HCT116 (cell line): ENCODE measurements at regions not wholly inside any gene's neighbourhood (a gene's known extent, or its start where the extent isn't known, plus 50 kb on each side); places are given as distances from the start of the nearest gene placed in this dataset.

Experiments
- ATAC-seq: fragments of 200-7000 bp; cut with Tn5 transposase; 2 replicates; pipeline ENCODE4 v1.9.1; 2020; ENCODE audit warnings: mild to moderate bottlenecking, moderate library complexity
- BruUV-seq: library from RNA; stranded (reverse); fragments of 400-500 nt; replicated peaks from 2 replicates; lab custom pipeline; 2021; lab: Mats Ljungman, UMichigan
- CTCF ChIA-PET: fragments of 300-600 bp; sonication (Branson Sonifier 250); formaldehyde crosslinking; loops from one replicate; lab custom pipeline; 2021; ENCODE audit warnings: antibody characterized with exemption; lab: Charles Lee
- POLR2A ChIA-PET: fragments of 300-600, 350-600 bp; sonication (Branson Sonifier 250); formaldehyde crosslinking; loops from one replicate; lab custom pipeline; 2021; ENCODE audit warnings: antibody characterized with exemption; lab: Charles Lee
- RAD21 ChIA-PET, 2 experiments: fragments of 300-600 bp; sonication (Branson Sonifier 250); formaldehyde crosslinking; loops; one replicate each; lab custom pipeline; 2023; ENCODE audit warnings: low total read pairs in 2 of 2; ENCODE audit not compliant: uncharacterized antibody in 2 of 2, unreplicated experiment in 2 of 2, low non-redundant PET in 1 of 2; lab: Charles Lee
- DNase-seq: peaks from one replicate; pipeline ENCODE4 v3.0.0-alpha.2; 2010; ENCODE audit warnings: low read depth, low spot score
- H2AFZ ChIP-seq: fragments of 200-600 bp; shearing (Covaris generic), sonication (generic); 2 replicates; pipeline ENCODE4 v1.6.1; 2017; ENCODE audit warnings: low read depth, mixed run types, mixed read lengths, antibody characterized with exemption, low read length; ENCODE audit not compliant: poor library complexity, severe bottlenecking
- H3K27ac ChIP-seq: 2 replicates; pipeline ENCODE4 v1.5.1; 2012; ENCODE audit warnings: low read depth, low read length
- H3K27me3 ChIP-seq: fragments of 200-600 bp; sonication (generic); 2 replicates; pipeline ENCODE4 v1.6.1; 2016; ENCODE audit warnings: mixed run types, low read length, mixed read lengths; ENCODE audit not compliant: insufficient read depth
- H3K36me3 ChIP-seq, 2 experiments: fragments of 200-500 bp in 1 of 2; fragments of 200-600 bp in 1 of 2; sonication (Bioruptor generic) in 1 of 2; sonication (generic) in 1 of 2; 2 replicates each; pipeline versions ENCODE4 v1.5.1 to v1.6.1; 2014 to 2016; ENCODE audit warnings: low read length in 2 of 2, inconsistent platforms in 1 of 2, mixed read lengths in 1 of 2, mixed run types in 1 of 2; ENCODE audit not compliant: insufficient read depth in 2 of 2, control insufficient read depth in 1 of 2
- H3K4me1 ChIP-seq, 2 experiments: fragments of 200-600 bp in 1 of 2; sonication (generic) in 1 of 2; 2 replicates each; pipeline versions ENCODE4 v1.5.1 to v1.6.1; 2012 to 2017; ENCODE audit warnings: low read length in 2 of 2, inconsistent platforms in 1 of 2, mild to moderate bottlenecking in 1 of 2, mixed read lengths in 1 of 2, mixed run types in 1 of 2, moderate library complexity in 1 of 2; ENCODE audit not compliant: insufficient read depth in 2 of 2, control insufficient read depth in 1 of 2
- H3K4me2 ChIP-seq: fragments of 200-600 bp; sonication (generic); 2 replicates; pipeline ENCODE4 v1.6.1; 2017; ENCODE audit warnings: mixed run types, low read length, mixed read lengths
- H3K4me3 ChIP-seq, 2 experiments: fragments of 200-600 bp in 1 of 2; sonication (generic) in 1 of 2; replicated peaks in 1 of 2; 2 replicates each; pipeline ENCODE4 v1.5.1; 2011 to 2016; ENCODE audit warnings: low read length in 2 of 2, control low read depth in 1 of 2, low read depth in 1 of 2, mild to moderate bottlenecking in 1 of 2, mixed read lengths in 1 of 2, mixed run types in 1 of 2
- H3K79me2 ChIP-seq: fragments of 200-600 bp; sonication (generic); 2 replicates; pipeline ENCODE4 v1.6.1; 2017; ENCODE audit warnings: mild to moderate bottlenecking, mixed run types, low read length, moderate library complexity, mixed read lengths; ENCODE audit not compliant: insufficient read depth
- H3K9ac ChIP-seq: fragments of 200-600 bp; sonication (generic); 2 replicates; pipeline ENCODE4 v1.6.1; 2016; ENCODE audit warnings: low read length, mixed read lengths
- H3K9me2 ChIP-seq: fragments of 200-600 bp; sonication (generic), shearing (Covaris generic); 2 replicates; pipeline ENCODE4 v1.6.1; 2017; ENCODE audit warnings: mixed run types, mild to moderate bottlenecking, moderate library complexity; ENCODE audit not compliant: insufficient read depth
- H3K9me3 ChIP-seq, 2 experiments: fragments of 200-500 bp in 1 of 2; fragments of 200-600 bp in 1 of 2; sonication (Bioruptor generic) in 1 of 2; sonication (generic) in 1 of 2; 2 replicates each; pipeline ENCODE4 v1.6.1; 2014 to 2017; ENCODE audit warnings: low read length in 2 of 2, mixed read lengths in 2 of 2, inconsistent platforms in 1 of 2, low read depth in 1 of 2, mild to moderate bottlenecking in 1 of 2, mixed run types in 1 of 2, moderate library complexity in 1 of 2; ENCODE audit not compliant: control insufficient read depth in 1 of 2, insufficient read depth in 1 of 2
- H4K20me1 ChIP-seq: fragments of 200-600 bp; sonication (generic), shearing (Covaris generic); 2 replicates; pipeline ENCODE4 v1.6.1; 2017; ENCODE audit warnings: mixed run types, mild to moderate bottlenecking, moderate library complexity; ENCODE audit not compliant: insufficient read depth
- CBX3 ChIP-seq: IDR thresholded peaks from 2 replicates; pipeline ENCODE4 v1.6.1; 2012; ENCODE audit warnings: low read depth
- CEBPB ChIP-seq: IDR thresholded peaks from 2 replicates; pipeline ENCODE4 v1.6.1; 2012; ENCODE audit warnings: low read depth
- CTCF ChIP-seq, 3 experiments: fragments of 200-600 bp in 1 of 3; sonication (generic) in 1 of 3; IDR thresholded peaks in 2 of 3; conservative IDR thresholded peaks in 1 of 3; 2 replicates each; pipeline ENCODE4 v1.5.1; 2012 to 2017; ENCODE audit warnings: low read depth in 2 of 3, low read length in 2 of 3, antibody characterized with exemption in 1 of 3, borderline replicate concordance in 1 of 3, control low read depth in 1 of 3, mild to moderate bottlenecking in 1 of 3, mixed read lengths in 1 of 3, mixed run types in 1 of 3, moderate library complexity in 1 of 3; ENCODE audit not compliant: insufficient read depth in 1 of 3
- EGR1 ChIP-seq: IDR thresholded peaks from 2 replicates; pipeline ENCODE4 v1.6.1; 2012; ENCODE audit warnings: low read depth
- EZH2 ChIP-seq: fragments of 200-600 bp; sonication (generic); IDR thresholded peaks from 2 replicates; pipeline ENCODE4 v1.6.1; 2017; ENCODE audit warnings: antibody characterized with exemption, mixed run types
- EZH2phosphoT487 ChIP-seq: fragments of 200-600 bp; IDR thresholded peaks from 2 replicates; pipeline ENCODE4 v1.6.1; 2018; ENCODE audit warnings: antibody characterized with exemption, borderline replicate concordance
- POLR2A ChIP-seq: IDR thresholded peaks from 2 replicates; pipeline ENCODE4 v1.7.0; 2011; ENCODE audit warnings: borderline replicate concordance; ENCODE audit not compliant: insufficient read depth, insufficient read length; ENCODE audit errors: extremely low read depth
- POLR2AphosphoS5 ChIP-seq: IDR thresholded peaks from 2 replicates; pipeline ENCODE4 v1.6.1; 2011; ENCODE audit warnings: mild to moderate bottlenecking, low read depth, low read length, moderate library complexity
- RAD21 ChIP-seq: IDR thresholded peaks from 2 replicates; pipeline ENCODE4 v1.6.1; 2012; ENCODE audit warnings: low read depth, mild to moderate bottlenecking
- SIN3A ChIP-seq: IDR thresholded peaks from 2 replicates; pipeline ENCODE4 v1.6.1; 2012; ENCODE audit warnings: low read depth
- ZFX ChIP-seq: fragments of 450-650 bp; IDR thresholded peaks from 2 replicates; pipeline ENCODE4 v1.6.1; 2017
- intact Hi-C: fragments of 100-400 bp; cut with micrococcal nuclease; formaldehyde crosslinking; loops from 2 replicates; pipeline ENCODE4 v1.10.0; 2022
- TF ChIP-seq, protein P1 (sequence below): IDR thresholded peaks from 2 replicates; pipeline ENCODE4 v1.6.1; 2012

GRCh38 chr5:58346041-58346440, 113.8 kb downstream of the PLK2 start:
- Histone ChIP-seq H3K9me3 (no peaks in the 10 kb centered on the region), H2AFZ (no peak overlapping the region)
- POLR2A ChIA-PET: no interaction called here
- TF ChIP-seq CEBPB (no peak), ZFX (no peak), SIN3A (no peak), CTCF (IDR thresholded peaks at IDR 0.05 in 2 of 3, conservative IDR thresholded peaks at IDR 0.05 in 1 of 3; ENCODE audit: borderline replicate concordance in 1 of 3, insufficient read depth in 1 of 3, low read depth in 2 of 3, low read length in 2 of 3) (no peak), POLR2AphosphoS5 (no peak)
- TF ChIP-seq, all 23 proteins: peak for 0
- ChIA-PET CTCF (no interaction called here), RAD21 (no interaction called here)
- no TSS peak for BruUV-seq
- Histone ChIP-seq H3K4me2 (no peak overlapping the region), H3K4me1 (no peaks in the 10 kb centered on the region), H4K20me1 (no peaks in the 10 kb centered on the region), H3K27me3 (no peaks in the 10 kb centered on the region), H3K79me2 (no peaks in the 10 kb centered on the region), H3K9ac (no peak overlapping the region), H3K9me2 (no peaks in the 10 kb centered on the region), H3K4me3 (no peak overlapping the region), H3K36me3 (no peaks in the 10 kb centered on the region), H3K27ac (no peak overlapping the region)
- DNase-seq: no peak
- no peak for ATAC-seq
- intact Hi-C loops: no loop called here

DNA sequence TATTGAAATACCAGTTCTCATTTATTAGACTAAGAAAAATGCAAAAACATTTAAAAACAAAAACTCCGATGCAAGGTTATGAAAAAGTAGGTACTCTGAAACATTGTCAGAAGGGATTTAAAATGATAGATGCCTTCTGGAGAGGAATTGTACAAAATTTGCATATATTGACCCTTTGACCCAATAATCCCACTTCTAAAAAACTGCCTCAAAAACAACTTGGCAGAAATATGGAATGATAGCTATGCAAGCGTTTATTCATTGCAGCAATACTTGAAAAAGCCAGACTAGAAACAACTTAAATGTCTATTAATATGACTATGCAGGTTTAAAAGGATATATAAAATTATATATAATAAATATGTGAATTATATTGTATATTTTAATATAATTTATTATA, 118.4 kb downstream of the PLK2 start:
- CTCF ChIA-PET: no interaction called here
- no peaks in the 10 kb centered on the region for H3K27me3 ChIP-seq

More for the DNA sequence above, 118.4 kb downstream of the PLK2 start:
- Histone ChIP-seq H3K79me2 (no peaks in the 10 kb centered on the region), H4K20me1 (no peaks in the 10 kb centered on the region), H3K4me2 (no peak overlapping the region), H3K9me2 (no peaks in the 10 kb centered on the region), H3K9me3 (no peaks in the 10 kb centered on the region), H3K27ac (no peak overlapping the region), H3K4me1 (no peaks in the 10 kb centered on the region), H3K36me3 (no peaks in the 10 kb centered on the region), H3K4me3 (no peak overlapping the region)
- no TSS peak for BruUV-seq
- ChIA-PET RAD21 (no interaction called here), POLR2A (no interaction called here)
- no peak for DNase-seq
- intact Hi-C loops: no loop called here
- TF ChIP-seq EZH2phosphoT487: no peak
- no peak for TF ChIP-seq EZH2
- no peak for TF ChIP-seq SIN3A
- TF ChIP-seq EGR1: no peak
- no peak for TF ChIP-seq CEBPB
- no peak for TF ChIP-seq RAD21
- no peak for TF ChIP-seq POLR2A
- TF ChIP-seq, protein P1, sequence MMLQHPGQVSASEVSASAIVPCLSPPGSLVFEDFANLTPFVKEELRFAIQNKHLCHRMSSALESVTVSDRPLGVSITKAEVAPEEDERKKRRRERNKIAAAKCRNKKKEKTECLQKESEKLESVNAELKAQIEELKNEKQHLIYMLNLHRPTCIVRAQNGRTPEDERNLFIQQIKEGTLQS: no peak
- no peak for TF ChIP-seq CBX3
- TF ChIP-seq, all 23 proteins: peak for 0
- Histone ChIP-seq H3K9ac (no peak overlapping the region), H2AFZ (no peak overlapping the region)
- no peak for ATAC-seq
